Superior temporal gyrus (tissue), 1 donor: ENCODE measurements at regions not wholly inside any gene's neighbourhood (a gene's known extent, or its start where the extent isn't known, plus 50 kb on each side); places are given as distances from the start of the nearest gene placed in this dataset.
"Not testable (repeated sequence)": the region's sequence is repeated elsewhere in the genome, so short reads cannot be mapped to it uniquely, and the experiment has no call there.

Source experiments
- DNase-seq: peaks from one replicate; pipeline ENCODE4 v3.0.0-alpha.2; 2016; ENCODE audit errors: extremely low spot score

DNA sequence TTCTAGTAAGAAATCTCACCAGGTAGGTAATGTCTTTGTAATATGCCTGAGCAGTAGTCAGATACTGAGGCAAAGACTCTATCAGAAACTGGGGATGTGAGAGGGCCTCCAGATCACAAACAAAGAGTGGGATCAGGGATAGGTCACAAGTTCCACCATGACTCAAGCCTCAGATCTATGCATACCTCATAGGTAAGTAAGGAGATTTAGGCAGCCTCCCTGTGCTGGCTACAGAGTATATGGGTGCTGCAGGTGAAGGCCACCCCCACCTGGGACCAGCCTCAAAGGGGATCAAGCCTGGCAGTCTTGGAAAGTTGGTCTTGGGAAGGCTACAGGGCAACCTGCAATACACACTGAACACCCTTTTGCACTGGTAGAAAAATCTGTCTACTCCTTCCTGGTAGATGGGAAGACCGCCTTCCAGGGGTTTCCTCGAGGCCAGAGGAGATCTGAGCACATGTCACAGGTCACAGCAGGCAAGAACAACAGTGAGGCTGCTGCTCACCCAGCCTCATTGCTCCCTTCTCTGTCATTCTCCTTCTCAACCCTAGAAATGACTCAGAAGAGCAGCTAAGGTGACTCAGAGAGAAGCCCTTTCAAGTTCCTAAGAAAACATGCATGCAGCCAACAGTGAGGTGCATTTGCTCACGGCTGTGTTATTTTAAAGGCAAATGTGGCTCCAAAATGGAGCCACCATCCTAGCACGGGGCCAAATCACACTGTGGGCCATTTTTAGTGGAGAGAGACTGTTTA is 143.4 kb upstream of the CDKN3 start:
- DNase-seq = no peak

DNA sequence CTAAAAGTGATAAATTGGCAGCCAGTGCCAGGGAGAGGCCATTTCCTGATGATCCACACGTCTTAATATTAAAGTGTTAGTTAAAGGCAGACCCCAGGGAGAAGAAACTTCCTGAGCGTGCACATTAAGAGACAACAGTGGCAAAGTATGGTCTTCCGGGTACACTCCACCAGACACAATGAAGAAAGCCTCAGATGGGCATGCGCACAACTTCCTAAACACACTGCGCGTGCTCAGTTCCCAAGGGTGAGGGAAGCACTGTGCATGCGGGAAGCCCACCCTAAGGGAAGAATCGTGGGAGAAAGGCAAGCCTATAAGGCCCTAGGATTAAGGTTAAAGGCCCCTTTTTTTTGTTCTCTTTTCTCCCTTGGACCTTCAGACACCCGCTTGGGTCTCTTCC is 140.7 kb upstream of the CDKN3 start:
- DNase-seq = no peak

DNA sequence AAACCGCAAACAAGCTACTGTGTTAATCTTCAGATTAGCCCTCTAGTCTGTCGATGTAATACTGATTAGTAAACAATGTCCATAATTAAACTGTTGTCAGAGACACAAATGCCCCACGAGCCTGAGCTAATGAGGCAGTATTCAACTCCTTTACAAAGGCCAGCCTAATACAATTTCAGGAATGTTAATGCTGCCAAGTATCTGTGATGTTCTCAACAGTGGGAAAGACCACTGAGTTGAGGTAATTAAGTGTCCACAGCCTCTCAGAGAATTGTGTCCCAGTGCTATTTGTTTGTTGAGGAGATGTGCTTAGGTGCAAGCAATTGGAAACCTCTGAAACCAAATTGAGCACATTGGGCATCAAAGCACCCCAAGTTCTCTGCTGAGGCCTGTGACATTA is 139.4 kb upstream of the CDKN3 start:
- DNase-seq = no peak

DNA sequence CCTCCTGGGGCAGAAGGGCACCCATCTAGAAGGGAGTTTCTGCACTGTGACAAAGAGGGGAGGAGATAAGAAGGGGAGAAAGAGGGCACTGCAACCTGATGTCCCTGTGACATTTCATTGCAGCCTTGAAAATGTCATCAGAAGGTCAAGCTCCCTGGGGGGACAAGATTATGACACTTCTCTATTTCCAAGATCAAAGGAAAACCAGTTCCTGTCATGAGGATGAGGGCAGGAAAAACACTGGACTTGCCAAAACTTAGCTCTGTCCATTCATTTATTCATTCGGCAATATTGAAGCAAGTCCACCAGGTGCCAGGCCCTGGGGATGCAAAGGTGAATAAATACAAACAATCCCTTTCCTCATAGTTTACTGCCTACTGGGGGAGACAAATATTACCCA is 138.4 kb upstream of the CDKN3 start:
- no peak for DNase-seq

DNA sequence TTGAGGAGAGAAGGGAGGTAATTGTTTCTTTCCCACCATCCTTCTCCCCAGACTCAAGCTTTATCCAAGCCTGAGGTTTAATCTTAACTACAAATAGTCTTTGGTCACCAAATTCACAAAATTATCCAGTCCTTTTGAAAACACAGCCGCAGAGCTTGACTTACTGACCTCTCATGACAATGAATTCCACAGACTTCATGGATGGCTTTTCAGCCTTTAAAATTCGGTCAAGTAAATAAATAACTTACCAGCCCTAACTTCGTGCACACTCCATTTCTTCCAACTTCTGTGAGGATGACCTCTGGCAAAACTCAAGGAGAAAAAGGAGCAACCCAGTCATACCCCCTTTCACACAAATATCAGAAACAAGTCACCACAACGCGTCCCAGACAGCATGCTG is 137.0 kb upstream of the CDKN3 start:
- DNase-seq = no peak

DNA sequence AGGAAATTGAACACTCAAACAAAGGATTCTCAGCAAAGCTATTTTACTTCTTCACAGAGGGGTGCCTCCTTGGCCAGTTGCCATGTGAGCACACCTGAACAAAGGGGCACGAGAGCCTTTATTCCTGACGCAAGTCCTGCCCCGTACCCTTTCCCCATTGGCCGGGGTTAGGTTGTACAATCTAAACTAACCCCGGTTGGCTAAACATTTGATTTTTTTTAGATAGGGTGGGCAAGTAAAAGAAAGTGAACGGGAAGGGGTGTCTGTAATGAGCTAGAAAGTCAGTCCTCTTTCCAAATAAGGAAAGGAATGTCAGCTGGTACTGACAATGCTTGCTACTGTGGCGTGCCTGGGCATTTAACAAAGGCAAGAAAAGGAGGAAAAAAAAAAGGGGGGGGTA is 135.5 kb upstream of the CDKN3 start:
- DNase-seq = no peak

DNA sequence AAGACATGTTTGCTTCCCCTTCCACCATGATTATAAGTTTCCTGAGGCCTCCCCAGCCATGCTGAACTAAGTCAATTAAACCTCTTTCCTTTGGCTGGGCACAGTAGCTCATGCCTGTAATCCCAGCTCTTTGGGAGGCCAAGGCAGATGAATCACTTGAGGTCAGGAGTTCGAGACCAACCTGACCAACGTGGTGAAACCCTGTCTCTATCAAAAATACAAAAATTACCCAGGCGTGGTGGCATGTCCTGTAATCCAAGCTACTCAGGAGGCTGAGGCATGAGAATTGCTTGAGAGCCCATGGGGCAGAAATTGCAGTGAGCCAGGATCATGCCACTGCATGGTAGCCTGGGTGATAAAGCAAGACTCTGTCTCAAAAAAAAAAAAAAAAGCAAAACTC is 130.2 kb upstream of the CDKN3 start:
- DNase-seq = not testable (repeated sequence)

DNA sequence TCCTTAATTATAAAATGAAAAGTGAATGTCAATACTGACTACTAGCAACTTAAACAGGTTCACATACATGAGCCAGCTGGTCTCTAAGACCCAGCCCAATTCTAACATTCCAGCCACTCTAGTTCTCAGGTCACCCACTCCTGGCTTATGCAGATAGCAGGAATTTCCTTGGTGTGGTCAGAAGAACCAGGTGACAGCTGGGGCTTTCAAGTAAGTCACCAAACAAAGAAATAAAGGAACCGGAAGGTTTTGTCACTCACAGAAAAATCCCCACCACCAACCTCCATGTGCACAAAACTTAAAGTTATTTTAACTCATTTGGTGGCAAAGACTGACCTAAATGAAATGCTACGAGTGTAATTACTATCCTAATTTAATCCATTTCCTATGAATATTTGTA is 129.6 kb upstream of the CDKN3 start:
- DNase-seq = no peak

DNA sequence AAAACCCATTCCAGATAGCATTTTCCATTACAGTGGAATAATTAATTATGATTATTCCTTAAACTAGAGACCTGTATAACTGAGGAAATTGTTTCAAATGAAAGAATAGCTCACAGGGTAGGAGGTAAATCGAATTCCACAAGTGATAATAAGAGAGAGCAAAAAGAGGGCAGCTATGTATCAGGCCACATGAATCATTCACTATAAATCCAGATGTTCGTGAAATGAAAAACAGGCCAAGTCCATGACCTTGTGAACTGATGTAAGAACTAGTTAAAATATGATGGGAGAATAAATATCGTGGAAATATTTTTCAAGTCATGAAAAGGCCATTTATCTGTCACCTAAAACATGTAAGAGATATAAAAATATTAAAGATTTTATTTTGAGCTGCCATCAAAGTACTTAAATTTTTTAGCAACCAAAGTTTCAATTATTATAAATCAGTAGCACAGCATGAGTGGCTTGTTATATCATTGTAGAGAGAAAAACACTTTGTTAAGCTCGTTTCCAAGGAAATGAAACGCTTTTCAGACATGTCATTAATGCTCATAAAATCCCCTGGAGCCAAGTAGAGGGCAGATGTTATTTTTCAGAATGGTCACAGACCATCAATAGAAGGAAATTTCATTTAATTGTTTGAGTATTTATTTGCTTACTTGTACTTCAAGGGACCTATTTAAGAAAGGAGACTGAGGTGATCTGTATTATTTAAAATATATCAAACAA is 120.6 kb upstream of the CDKN3 start:
- DNase-seq = no peak

DNA sequence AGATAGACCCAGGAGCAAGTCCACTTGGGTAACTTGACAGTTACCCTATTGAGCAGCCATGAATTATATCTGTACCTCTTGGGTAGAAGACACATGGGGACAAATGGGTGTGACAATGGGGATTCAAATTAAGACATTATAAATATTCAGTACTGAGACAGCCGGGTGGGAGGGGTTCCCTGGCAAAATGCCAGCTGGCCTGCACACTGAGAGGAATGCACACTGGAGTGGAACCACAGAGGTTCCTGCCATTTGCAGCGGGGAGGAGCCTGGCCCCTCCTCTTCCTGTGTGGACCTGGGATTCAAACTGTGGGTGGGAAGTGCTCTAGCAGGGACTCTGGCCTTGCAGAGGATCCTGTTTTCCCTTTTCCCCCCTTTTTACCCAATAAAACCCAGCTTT is 118.7 kb upstream of the CDKN3 start:
- DNase-seq = no peak

DNA sequence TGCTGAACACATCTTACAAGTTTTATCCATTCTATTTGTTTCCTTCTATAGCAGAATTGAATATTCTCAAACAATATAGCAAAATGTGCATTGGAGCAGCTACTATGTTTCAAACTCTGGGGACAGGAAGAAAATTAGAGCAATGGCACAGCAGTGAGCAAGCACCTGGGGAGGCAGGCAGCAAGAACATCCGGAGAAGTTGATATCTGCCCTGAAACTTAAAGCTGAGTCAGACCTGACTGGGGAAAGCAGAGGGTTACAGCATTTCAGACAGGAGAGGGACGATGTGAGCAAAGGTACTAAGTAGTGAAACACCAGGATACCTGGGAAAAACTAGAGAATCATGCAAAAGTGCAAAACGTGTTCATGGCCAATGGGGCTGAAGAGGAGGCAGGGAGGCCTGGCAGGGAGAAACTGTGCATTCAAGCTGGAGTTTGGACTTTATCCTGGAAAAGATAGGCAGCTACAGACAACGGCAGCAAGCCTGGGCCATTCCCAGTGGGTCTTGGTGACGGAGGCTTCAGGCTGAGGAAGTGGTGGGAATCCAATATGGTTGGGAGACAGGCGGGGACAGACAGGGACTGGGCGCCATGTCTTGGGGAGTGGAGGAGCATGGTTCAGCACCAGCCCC is 118.0 kb upstream of the CDKN3 start:
- DNase-seq = no peak

DNA sequence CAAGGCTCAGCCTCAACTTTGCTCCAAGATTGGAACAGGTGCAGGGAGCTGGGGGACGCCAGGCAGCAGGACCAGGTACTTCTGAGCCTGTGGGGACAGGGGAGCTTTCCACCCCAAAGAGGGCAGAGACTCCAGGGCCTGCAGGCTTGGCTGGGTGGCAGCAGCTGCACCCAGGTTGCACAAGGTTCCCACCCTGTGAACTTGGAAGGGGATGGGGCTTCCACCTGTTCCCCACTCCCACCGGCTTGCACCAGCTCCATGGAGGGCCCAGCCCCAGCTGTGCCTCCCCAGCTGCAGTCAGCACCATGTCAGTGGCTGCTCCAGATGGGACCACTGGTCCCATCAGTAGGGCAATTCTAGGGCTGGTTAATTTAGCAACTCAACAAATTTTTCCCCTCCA is 114.0 kb upstream of the CDKN3 start:
- DNase-seq = no peak

DNA sequence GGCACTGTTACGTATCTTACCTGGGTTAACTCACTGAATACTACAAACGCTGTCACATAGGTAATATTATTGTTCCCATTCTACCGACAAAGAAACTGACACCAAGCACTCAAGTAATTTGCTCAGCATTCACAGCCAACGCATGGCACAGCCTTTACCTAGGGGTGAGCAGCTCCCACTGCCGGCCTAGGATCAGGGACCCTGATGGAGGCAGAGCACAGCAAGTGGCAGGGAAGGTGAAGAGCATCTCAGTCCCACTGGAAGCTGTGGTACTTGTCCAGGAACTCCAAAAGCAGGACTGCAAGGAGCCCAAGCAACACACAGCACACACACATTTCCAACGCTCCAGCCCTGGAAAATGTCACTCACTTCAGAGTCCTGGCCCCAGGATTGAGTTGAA is 111.8 kb upstream of the CDKN3 start:
- no peak for DNase-seq

DNA sequence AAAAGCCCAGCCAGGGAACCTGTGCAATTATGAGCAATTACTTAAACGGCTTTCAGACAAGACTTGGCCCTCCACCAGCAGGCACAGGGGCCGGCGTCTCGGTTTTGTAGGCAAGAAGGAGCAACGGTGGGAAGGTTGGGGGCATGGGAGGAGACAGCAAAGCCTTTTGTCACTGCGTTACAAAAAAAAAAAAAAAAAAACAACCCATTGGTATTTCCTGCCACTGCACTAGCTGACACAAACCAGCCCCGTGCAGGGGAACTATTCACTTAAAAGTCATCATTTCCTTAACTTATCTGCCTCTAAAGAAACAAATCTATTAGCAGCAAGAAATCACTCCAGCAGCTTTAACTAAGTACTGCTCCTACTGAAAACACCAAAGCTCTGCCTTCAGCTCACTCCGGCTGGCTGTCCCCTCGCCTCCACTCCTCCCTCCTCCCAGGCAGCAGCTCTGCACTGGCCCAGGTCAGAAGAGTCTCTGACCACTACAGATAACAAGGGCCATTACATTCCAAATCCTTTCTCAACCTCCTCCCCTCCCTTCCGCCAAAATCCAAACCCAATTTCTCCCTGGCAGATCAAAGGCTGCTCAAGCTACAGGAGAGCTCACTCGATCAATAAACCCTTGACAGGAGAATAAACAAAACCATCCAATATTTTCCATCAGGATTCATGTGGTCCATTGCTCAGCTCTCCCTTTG is 105.2 kb upstream of the CDKN3 start:
- DNase-seq = no peak

DNA sequence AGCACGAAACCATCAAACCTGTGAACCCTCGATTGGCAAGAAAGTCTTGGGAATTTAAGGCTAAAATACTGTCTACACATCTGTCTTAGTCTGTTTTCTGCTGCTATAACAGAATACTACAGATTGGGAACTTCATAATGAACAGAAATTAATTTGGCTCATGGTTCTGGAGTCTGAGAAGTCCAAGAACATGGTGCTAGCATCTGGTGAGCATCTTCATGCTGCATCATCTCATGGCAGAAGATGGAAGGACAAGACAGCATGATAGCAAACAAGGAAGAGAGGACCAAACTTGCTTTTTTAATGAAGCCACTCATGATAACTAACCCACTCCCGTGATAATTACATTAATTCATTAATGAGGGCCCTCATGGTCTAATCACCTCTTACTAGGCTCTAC is 102.0 kb upstream of the CDKN3 start:
- no peak for DNase-seq

DNA sequence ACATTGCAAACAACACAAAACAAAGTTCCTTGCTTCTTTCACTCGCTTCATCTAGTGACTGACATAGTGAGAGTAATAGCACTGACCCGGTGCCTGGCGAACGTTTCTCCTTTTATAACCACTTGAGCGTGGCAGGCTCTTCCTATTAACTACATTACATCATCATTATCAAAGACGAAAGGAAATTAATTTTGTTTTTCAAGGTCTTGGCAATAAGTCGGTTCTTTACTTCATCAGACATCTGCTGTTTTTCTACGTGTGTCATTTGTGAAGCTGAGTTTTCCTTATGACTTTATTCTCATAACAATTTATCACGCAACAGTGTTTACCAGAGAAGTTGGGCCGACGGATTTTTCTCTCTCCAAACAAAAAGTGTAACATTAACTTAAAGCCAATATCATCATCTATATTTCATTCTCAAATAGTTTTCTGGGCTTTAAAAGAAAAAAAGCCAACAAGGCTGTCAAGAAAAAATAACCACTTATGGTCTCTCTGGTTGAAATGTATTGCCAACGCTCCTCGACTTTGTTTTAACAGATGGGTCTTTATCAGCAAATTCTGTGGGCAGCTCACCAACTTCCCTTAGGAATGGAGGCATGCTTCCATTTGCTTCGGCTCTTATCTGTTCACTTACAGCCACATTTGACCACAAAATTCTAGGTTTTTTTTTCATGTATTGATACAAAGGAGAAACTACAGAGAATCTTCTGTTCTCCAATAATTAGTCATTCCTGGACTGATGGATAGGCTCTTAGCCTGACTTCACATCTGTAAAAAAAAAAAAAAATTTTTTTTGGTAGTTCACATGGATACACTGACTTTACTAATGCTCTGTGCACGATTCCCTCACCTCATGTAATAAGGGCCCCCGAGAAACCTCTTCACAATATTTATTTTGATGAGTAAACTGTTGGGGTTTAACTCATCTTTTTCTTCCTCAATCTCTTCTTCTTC is 97.1 kb upstream of the CDKN3 start:
- no peak for DNase-seq

DNA sequence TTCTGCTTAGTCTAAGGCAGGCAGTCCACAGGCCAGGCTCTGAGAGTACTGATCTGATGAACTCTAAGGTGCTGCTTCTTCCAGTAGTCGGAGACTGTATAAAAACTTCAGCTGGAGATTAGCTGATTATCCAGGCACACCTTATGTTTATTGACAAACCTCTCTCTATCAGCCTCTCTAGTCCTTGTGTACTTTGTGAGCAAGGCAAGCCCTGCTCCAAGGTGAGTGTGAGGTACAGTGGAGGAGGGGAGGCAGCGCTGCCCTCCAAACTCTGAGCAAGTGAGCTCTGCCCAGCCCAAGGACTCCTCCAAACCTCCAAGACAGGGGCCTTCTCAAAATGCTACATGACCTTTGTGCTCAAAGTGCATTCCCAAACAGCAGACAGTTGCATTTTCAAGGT is 95.9 kb upstream of the CDKN3 start:
- DNase-seq = no peak

DNA sequence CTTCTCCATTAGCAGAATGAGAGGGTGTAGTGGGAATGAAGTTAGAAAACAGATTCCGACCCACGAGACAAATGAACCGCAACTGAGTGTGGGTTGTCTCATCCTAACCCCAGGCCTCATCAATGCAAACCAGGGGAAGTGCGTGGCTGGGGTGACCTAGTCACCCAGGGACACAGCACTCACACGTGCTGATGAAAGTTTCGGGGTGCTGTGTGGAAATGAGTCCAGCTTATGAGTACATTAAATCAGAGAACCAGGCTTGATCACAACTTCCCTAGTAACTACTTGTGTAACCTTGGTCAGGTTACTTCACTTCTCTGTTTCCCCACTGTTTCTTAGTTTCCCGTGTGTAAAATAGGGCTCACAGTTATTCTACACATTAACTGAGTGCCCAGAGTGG is 95.4 kb upstream of the CDKN3 start:
- DNase-seq = no peak

DNA sequence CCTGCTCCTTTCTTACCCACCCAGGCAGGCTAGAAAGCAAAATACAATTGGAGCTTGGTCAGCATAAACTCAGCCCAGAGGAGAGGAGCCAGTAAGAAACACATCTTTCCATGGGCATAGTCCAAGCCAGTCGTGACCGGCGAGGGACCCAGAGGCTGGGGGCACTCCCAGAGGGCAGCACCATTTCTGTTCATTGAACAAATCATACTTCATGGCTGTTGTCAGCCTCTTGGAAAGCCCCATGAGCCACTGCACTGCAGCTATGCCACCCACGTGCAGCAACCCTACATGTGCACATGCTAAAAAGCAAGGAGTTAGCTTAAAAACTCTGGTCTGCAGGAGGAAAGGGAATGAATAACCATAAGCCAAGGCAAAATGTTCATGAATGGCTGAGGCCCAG is 90.0 kb upstream of the CDKN3 start:
- DNase-seq = no peak

DNA sequence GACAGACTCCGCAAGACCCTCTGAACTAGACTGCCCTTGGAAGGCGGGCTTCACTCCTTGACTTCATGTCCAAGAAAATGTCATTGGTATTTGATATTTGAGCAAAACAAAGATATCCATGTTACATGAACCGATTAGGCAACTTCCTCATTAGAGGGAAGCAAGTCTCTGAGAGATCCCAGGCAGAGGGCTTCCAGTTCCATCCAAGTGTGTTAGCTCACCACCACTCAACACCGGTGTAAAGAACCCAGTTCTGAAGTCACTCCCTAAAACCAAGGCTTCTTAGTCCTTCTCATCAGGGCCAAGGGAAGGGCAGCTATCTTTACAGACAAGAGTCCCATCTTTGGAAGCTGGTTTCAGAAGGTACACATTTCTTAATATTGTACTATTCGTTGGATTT is 87.2 kb upstream of the CDKN3 start:
- DNase-seq = no peak

DNA sequence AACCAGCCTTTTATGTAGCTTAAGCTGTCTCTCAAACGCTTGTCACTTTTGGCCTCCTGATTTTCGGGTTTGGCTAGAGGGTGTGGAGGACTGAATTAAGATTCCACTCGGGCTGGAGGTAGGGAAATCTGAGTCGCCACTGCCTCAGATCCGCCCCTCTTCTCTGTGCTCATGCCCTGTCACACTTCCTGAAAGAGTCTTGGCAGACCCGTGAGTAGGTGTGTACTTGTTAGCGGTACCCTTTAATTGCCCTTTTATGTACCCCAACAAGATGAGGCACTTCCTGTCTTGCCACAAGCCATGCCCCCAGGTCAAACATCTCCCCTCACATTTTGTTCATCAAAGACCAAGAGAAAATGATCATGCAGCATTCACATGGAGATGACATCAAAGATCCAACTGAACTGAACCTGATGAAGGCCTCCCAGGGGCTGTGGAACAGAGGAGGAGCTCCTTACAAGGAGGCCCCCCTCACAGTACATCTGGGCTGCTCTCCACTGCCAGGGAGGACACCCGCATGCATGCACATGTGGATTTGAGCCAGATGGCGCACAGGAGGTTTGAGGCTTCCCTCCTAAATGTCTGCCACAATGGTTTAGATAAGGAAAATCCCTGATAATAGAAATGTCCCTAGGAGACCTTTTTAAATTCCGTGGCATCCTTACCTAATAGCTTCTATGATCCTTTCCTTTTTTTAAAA is 86.5 kb upstream of the CDKN3 start:
- DNase-seq = no peak
